ENCODE measurements at regions not wholly inside any gene's neighbourhood (a gene's known extent, or its start where the extent isn't known, plus 50 kb on each side); places are given as distances from the start of the nearest gene placed in this dataset.
"Not testable (repeated sequence)": the region's sequence is repeated elsewhere in the genome, so short reads cannot be mapped to it uniquely, and the experiment has no call there.

GRCh38 chr14:105581551-105582341 lies 55.4 kb downstream of the TMEM121 start:
- Histone ChIP-seq H3K27ac (ENCODE audit: low read depth, low read length, severe bottlenecking) (no peak overlapping the region), H3K4me1 (ENCODE audit: control insufficient read depth, insufficient read depth, low read length, poor library complexity, severe bottlenecking) (no peaks in the 10 kb centered on the region), H3K36me3 (ENCODE audit: control insufficient read depth, insufficient read depth, low read length) (no peaks in the 10 kb centered on the region), H3K9me3 (ENCODE audit: control insufficient read depth, low read length) (peaks cover 33% of the 10 kb centered on the region), H3K4me3 (ENCODE audit: extremely low read depth, insufficient read depth, low read length, poor library complexity, severe bottlenecking) (no peak overlapping the region)
- 62% methylated on average over 11 to 14 of the region's 15 CpGs for WGBS, 2 experiments (ENCODE audit: insufficient coverage in 2 of 2)

DNA sequence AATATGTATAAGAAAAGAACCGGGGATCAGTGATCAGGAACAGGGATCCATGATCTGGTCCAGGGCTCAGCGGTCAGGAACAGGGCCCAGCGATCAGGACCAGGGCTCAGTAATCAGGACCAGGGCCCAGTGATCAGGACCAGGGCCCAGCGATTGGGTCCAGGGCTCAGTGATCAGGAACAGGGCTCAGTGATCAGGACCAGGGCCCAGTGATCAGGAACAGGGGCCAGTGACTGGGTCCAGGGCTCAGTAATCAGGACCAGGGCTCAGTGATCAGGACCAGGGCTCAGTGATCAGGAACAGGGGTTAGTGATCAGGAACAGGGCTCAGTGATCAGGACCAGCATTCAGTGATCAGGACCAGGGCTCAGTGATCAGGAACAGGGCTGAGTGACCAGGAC lies 56.3 kb downstream of the TMEM121 start:
- Histone ChIP-seq H3K4me1 (ENCODE audit: control insufficient read depth, insufficient read depth, low read length, poor library complexity, severe bottlenecking) (no peaks in the 10 kb centered on the region), H3K9me3 (ENCODE audit: control insufficient read depth, low read length) (peaks cover 24% of the 10 kb centered on the region), H3K27ac (ENCODE audit: low read depth, low read length, severe bottlenecking) (no peak overlapping the region), H3K4me3 (ENCODE audit: extremely low read depth, insufficient read depth, low read length, poor library complexity, severe bottlenecking) (no peak overlapping the region), H3K36me3 (ENCODE audit: control insufficient read depth, insufficient read depth, low read length) (no peaks in the 10 kb centered on the region)
- WGBS, 2 experiments (ENCODE audit: insufficient coverage in 2 of 2), result 50% methylated on average over 4 of the region's 4 CpGs

GRCh38 chr14:105583914-105584313 lies 57.5 kb downstream of the TMEM121 start:
- H3K27ac ChIP-seq (ENCODE audit: low read depth, low read length, severe bottlenecking); H3K36me3 ChIP-seq (ENCODE audit: control insufficient read depth, insufficient read depth, low read length); H3K4me1 ChIP-seq (ENCODE audit: control insufficient read depth, insufficient read depth, low read length, poor library complexity, severe bottlenecking); H3K4me3 ChIP-seq (ENCODE audit: extremely low read depth, insufficient read depth, low read length, poor library complexity, severe bottlenecking): not testable (repeated sequence)
- peaks cover 17% of the 10 kb centered on the region for H3K9me3 ChIP-seq (ENCODE audit: control insufficient read depth, low read length)
- WGBS, 2 experiments (ENCODE audit: insufficient coverage in 2 of 2), result 89% methylated on average over 5 of the region's 13 CpGs; no CpG with 5 or more reads in 1 of the 2 experiments

- WGBS, 2 experiments (ENCODE audit: insufficient coverage in 2 of 2), result 58 to 72% methylated on average over 2 of the region's 2 CpGs
- H3K4me1 ChIP-seq (ENCODE audit: control insufficient read depth, insufficient read depth, low read length, poor library complexity, severe bottlenecking); H3K4me3 ChIP-seq (ENCODE audit: extremely low read depth, insufficient read depth, low read length, poor library complexity, severe bottlenecking); H3K36me3 ChIP-seq (ENCODE audit: control insufficient read depth, insufficient read depth, low read length); H3K27ac ChIP-seq (ENCODE audit: low read depth, low read length, severe bottlenecking): not testable (repeated sequence)
- H3K9me3 ChIP-seq (ENCODE audit: control insufficient read depth, low read length), result peaks cover 26% of the 10 kb centered on the region
Measured at GRCh38 chr14:105585290-105585689, 58.9 kb downstream of the TMEM121 start.

DNA sequence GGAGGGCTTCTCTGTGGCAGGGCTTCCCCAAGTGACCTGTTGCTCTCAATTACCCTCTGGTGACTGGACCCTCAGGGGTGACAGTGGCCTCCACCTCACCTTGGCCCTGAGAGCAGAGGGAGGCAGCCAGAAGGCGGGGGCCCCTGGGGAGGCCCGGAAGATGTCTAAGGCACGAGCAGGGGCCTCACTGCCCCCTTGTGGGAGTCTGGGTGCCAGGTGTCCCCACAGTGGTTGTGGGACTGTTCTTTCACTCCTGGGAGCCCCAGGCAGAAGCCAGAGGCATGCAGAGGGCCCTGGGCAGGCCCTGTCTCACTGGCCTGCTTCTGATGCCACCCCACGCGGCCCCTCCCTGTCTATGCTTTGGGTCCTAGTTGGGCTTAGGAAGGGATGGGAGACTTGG lies 59.3 kb downstream of the TMEM121 start:
- H3K27ac ChIP-seq (ENCODE audit: low read depth, low read length, severe bottlenecking); H3K4me1 ChIP-seq (ENCODE audit: control insufficient read depth, insufficient read depth, low read length, poor library complexity, severe bottlenecking); H3K4me3 ChIP-seq (ENCODE audit: extremely low read depth, insufficient read depth, low read length, poor library complexity, severe bottlenecking); H3K36me3 ChIP-seq (ENCODE audit: control insufficient read depth, insufficient read depth, low read length): not testable (repeated sequence)
- WGBS, 2 experiments (ENCODE audit: insufficient coverage in 2 of 2), result 48% methylated on average over 3 of the region's 5 CpGs; no CpG with 5 or more reads in 1 of the 2 experiments
- H3K9me3 ChIP-seq (ENCODE audit: control insufficient read depth, low read length), result peaks cover 26% of the 10 kb centered on the region

GRCh38 chr14:105586144-105586872 lies 59.9 kb downstream of the TMEM121 start:
- WGBS, 2 experiments (ENCODE audit: insufficient coverage in 2 of 2), result 40% methylated on average over 1 of the region's 16 CpGs; no CpG with 5 or more reads in 1 of the 2 experiments
- H3K27ac ChIP-seq (ENCODE audit: low read depth, low read length, severe bottlenecking); H3K4me1 ChIP-seq (ENCODE audit: control insufficient read depth, insufficient read depth, low read length, poor library complexity, severe bottlenecking); H3K36me3 ChIP-seq (ENCODE audit: control insufficient read depth, insufficient read depth, low read length); H3K4me3 ChIP-seq (ENCODE audit: extremely low read depth, insufficient read depth, low read length, poor library complexity, severe bottlenecking): not testable (repeated sequence)
- H3K9me3 ChIP-seq (ENCODE audit: control insufficient read depth, low read length), result peaks cover 22% of the 10 kb centered on the region

- not testable (repeated sequence) for H3K4me1 ChIP-seq (ENCODE audit: control insufficient read depth, insufficient read depth, low read length, poor library complexity, severe bottlenecking); H3K36me3 ChIP-seq (ENCODE audit: control insufficient read depth, insufficient read depth, low read length); H3K4me3 ChIP-seq (ENCODE audit: extremely low read depth, insufficient read depth, low read length, poor library complexity, severe bottlenecking); H3K27ac ChIP-seq (ENCODE audit: low read depth, low read length, severe bottlenecking)
- no CpG with 5 or more reads among the region's 19 CpGs for WGBS, 2 experiments (ENCODE audit: insufficient coverage in 2 of 2)
- H3K9me3 ChIP-seq (ENCODE audit: control insufficient read depth, low read length), result peaks cover 14% of the 10 kb centered on the region
Measured at GRCh38 chr14:105587034-105587433, 60.7 kb downstream of the TMEM121 start.

GRCh38 chr14:105587482-105588235 lies 61.3 kb downstream of the TMEM121 start:
- 73 to 84% methylated on average over 15 to 18 of the region's 37 CpGs for WGBS, 2 experiments (ENCODE audit: insufficient coverage in 2 of 2)
- not testable (repeated sequence) for H3K36me3 ChIP-seq (ENCODE audit: control insufficient read depth, insufficient read depth, low read length); H3K4me1 ChIP-seq (ENCODE audit: control insufficient read depth, insufficient read depth, low read length, poor library complexity, severe bottlenecking); H3K4me3 ChIP-seq (ENCODE audit: extremely low read depth, insufficient read depth, low read length, poor library complexity, severe bottlenecking); H3K27ac ChIP-seq (ENCODE audit: low read depth, low read length, severe bottlenecking)
- H3K9me3 ChIP-seq (ENCODE audit: control insufficient read depth, low read length), result peaks cover 11% of the 10 kb centered on the region

GRCh38 chr14:105588236-105588860 lies 62.0 kb downstream of the TMEM121 start:
- Histone ChIP-seq H3K4me1 (ENCODE audit: control insufficient read depth, insufficient read depth, low read length, poor library complexity, severe bottlenecking) (no peaks in the 10 kb centered on the region), H3K36me3 (ENCODE audit: control insufficient read depth, insufficient read depth, low read length) (no peaks in the 10 kb centered on the region)
- WGBS, 2 experiments (ENCODE audit: insufficient coverage in 2 of 2), result 75 to 81% methylated on average over 15 of the region's 15 CpGs

DNA sequence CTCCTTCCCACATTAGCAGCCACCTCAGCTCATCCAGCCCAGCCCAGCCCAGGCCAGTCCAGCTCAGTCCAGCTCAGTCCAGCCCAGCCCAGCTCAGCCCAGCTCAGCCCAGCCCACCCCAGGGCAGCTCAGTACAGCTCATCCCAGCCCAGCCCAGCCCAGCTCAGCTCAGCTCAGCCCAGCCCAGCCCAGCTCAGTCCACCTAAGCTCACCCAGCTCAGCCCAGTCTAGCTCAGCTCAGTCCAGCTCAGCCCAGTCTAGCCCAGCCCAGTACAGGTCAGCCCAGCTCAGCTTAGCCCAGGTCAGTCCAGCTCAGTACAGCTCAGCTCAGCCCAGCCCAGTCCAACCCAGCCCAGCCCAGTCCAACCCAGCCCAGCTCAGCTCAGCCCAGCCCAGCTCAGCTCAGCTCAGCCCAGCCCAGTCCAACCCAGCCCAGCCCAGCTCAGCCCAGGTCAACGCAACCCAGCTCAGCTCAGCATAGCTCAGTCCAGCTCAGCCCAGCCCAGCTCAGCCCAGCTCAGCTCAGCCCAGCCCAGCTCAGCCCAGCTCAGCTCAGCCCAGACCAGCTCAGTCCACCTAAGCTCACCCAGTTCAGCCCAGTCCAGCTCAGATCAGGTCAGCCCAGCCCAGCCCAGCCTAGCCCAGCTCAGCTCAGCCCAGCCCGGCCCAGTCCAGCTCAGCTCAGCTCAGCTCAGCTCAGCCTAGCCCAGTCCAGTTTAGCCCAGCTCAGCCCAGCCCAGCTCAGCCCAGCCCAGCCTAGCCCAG lies 63.0 kb downstream of the TMEM121 start:
- no peak overlapping the region for H3K27ac ChIP-seq (ENCODE audit: low read depth, low read length, severe bottlenecking)
- H3K36me3 ChIP-seq (ENCODE audit: control insufficient read depth, insufficient read depth, low read length), result no peaks in the 10 kb centered on the region
- peaks cover 9% of the 10 kb centered on the region for H3K9me3 ChIP-seq (ENCODE audit: control insufficient read depth, low read length)
- H3K4me3 ChIP-seq (ENCODE audit: extremely low read depth, insufficient read depth, low read length, poor library complexity, severe bottlenecking), result no peak overlapping the region
- H3K4me1 ChIP-seq (ENCODE audit: control insufficient read depth, insufficient read depth, low read length, poor library complexity, severe bottlenecking), result no peaks in the 10 kb centered on the region
- 60 to 71% methylated on average over 1 of the region's 2 CpGs for WGBS, 2 experiments (ENCODE audit: insufficient coverage in 2 of 2)

More at GRCh38 chr14:105588236-105588860, 62.0 kb downstream of the TMEM121 start:
- no peak overlapping the region for H3K27ac ChIP-seq (ENCODE audit: low read depth, low read length, severe bottlenecking)
- H3K9me3 ChIP-seq (ENCODE audit: control insufficient read depth, low read length), result peaks cover 9% of the 10 kb centered on the region
- no peak overlapping the region for H3K4me3 ChIP-seq (ENCODE audit: extremely low read depth, insufficient read depth, low read length, poor library complexity, severe bottlenecking)
